Endothelial cell of umbilical vein (primary cell): ENCODE measurements at regions not wholly inside any gene's neighbourhood (a gene's known extent, or its start where the extent isn't known, plus 50 kb on each side); places are given as distances from the start of the nearest gene placed in this dataset.

ENCODE experiments used
- BruUV-seq: library from RNA; stranded (reverse); fragments of 400-500 nt; replicated peaks from 2 replicates; lab custom pipeline; 2021; lab: Mats Ljungman, UMichigan
- CTCF ChIA-PET: fragments of 300-600, 350-600 bp; sonication (Branson Sonifier 250); formaldehyde crosslinking; loops from one replicate; lab custom pipeline; 2021; ENCODE audit warnings: antibody characterized with exemption, inconsistent platforms; lab: Charles Lee
- POLR2A ChIA-PET: fragments of 300-600, 350-600 bp; sonication (Branson Sonifier 250); formaldehyde crosslinking; loops from one replicate; lab custom pipeline; 2021; ENCODE audit warnings: antibody characterized with exemption, inconsistent platforms; lab: Charles Lee
- DNase-seq: peaks from one replicate; pipeline ENCODE4 v3.0.0-alpha.2; 2011; ENCODE audit warnings: low read depth, low spot score
- FAIRE-seq: peaks from 2 replicates; lab custom pipeline; 2011; peaks lifted over from hg19 to GRCh38; lab: Jason Lieb, UNC
- H2AFZ ChIP-seq: 2 replicates; pipeline ENCODE4 v1.6.0; 2012; ENCODE audit warnings: low read depth, low read length, control low read depth, inconsistent platforms
- H3K27ac ChIP-seq: 2 replicates; pipeline ENCODE4 v1.5.1; 2011; ENCODE audit warnings: low read depth, mild to moderate bottlenecking, control low read depth, low read length, moderate library complexity; ENCODE audit not compliant: insufficient read depth
- H3K27me3 ChIP-seq, 2 experiments: 2 replicates each; pipeline versions ENCODE4 v1.6.0 to v1.6.1; 2011; ENCODE audit warnings: low read length in 2 of 2, mixed read lengths in 1 of 2; ENCODE audit not compliant: control insufficient read depth in 2 of 2, insufficient read depth in 2 of 2
- H3K36me3 ChIP-seq, 2 experiments: 2 replicates in 1 of 2; 3 replicates in 1 of 2; pipeline ENCODE4 v1.5.1; 2011; ENCODE audit warnings: low read length in 2 of 2, mild to moderate bottlenecking in 1 of 2, moderate library complexity in 1 of 2; ENCODE audit not compliant: control insufficient read depth in 2 of 2, insufficient read depth in 2 of 2; ENCODE audit errors: extremely low read depth in 1 of 2
- H3K4me1 ChIP-seq: 3 replicates; pipeline ENCODE4 v1.5.1; 2011; ENCODE audit warnings: mild to moderate bottlenecking, low read length; ENCODE audit not compliant: control insufficient read depth, insufficient read depth; ENCODE audit errors: extremely low read depth
- H3K4me2 ChIP-seq: 2 replicates; pipeline ENCODE4 v1.6.1; 2011; ENCODE audit warnings: low read length, control low read depth, mixed read lengths; ENCODE audit not compliant: insufficient read depth
- H3K4me3 ChIP-seq, 3 experiments: fragments of 200-600 bp in 1 of 3; sonication (generic), shearing (Covaris generic) in 1 of 3; replicated peaks in 1 of 3; 2 replicates each; pipeline ENCODE4 v1.5.1; 2011 to 2016; ENCODE audit warnings: control low read depth in 3 of 3, low read length in 3 of 3, mild to moderate bottlenecking in 2 of 3, inconsistent platforms in 1 of 3, low read depth in 1 of 3, moderate library complexity in 1 of 3; ENCODE audit not compliant: insufficient read depth in 1 of 3
- H3K79me2 ChIP-seq: 2 replicates; pipeline ENCODE4 v1.6.0; 2012; ENCODE audit warnings: low read length, inconsistent platforms; ENCODE audit not compliant: control insufficient read depth, insufficient read depth
- H3K9ac ChIP-seq: replicated peaks from 2 replicates; pipeline ENCODE3; 2011; ENCODE audit warnings: low read length, control low read depth; ENCODE audit not compliant: insufficient read depth; ENCODE audit errors: extremely low read depth
- H3K9me1 ChIP-seq: replicated peaks from 3 replicates; pipeline ENCODE4 v1.6.0; 2011; ENCODE audit warnings: mild to moderate bottlenecking, low read length; ENCODE audit not compliant: control insufficient read depth, insufficient read depth; ENCODE audit errors: extremely low read depth
- H3K9me3 ChIP-seq: replicated peaks from 2 replicates; pipeline ENCODE4 v1.5.1; 2012; ENCODE audit warnings: low read length, inconsistent platforms; ENCODE audit not compliant: control insufficient read depth, insufficient read depth
- H4K20me1 ChIP-seq: replicated peaks from 2 replicates; pipeline ENCODE3; 2011; ENCODE audit warnings: mild to moderate bottlenecking, low read length; ENCODE audit not compliant: control insufficient read depth, insufficient read depth; ENCODE audit errors: extremely low read depth
- CTCF ChIP-seq, 2 donors: IDR thresholded peaks; 1 replicate in 1 of 2; 2 replicates in 1 of 2; pipeline ENCODE4 v1.5.1; 2011; ENCODE audit warnings: low read length in 2 of 2, mild to moderate bottlenecking in 2 of 2, moderate library complexity in 2 of 2, control low read depth in 1 of 2, inconsistent platforms in 1 of 2, low read depth in 1 of 2; ENCODE audit not compliant: insufficient read depth in 1 of 2; ENCODE audit errors: extremely low read depth in 1 of 2
- EZH2 ChIP-seq: IDR thresholded peaks from 2 replicates; pipeline ENCODE4 v1.6.1; 2012; ENCODE audit warnings: borderline replicate concordance, low read depth, mild to moderate bottlenecking, moderate library complexity, low read length, inconsistent platforms; ENCODE audit not compliant: severe bottlenecking
- FOS ChIP-seq: IDR thresholded peaks from 2 replicates; pipeline ENCODE4 v1.6.1; 2011; ENCODE audit warnings: mild to moderate bottlenecking, low read length, moderate library complexity, borderline replicate concordance; ENCODE audit not compliant: insufficient read depth
- GATA2 ChIP-seq: IDR thresholded peaks from 2 replicates; pipeline ENCODE4 v1.7.0; 2011; ENCODE audit warnings: low read depth, mild to moderate bottlenecking, moderate library complexity, mixed read lengths, low read length; ENCODE audit not compliant: insufficient read length, insufficient read depth
- JUN ChIP-seq: IDR thresholded peaks from 2 replicates; pipeline ENCODE4 v1.6.1; 2011; ENCODE audit warnings: borderline replicate concordance, low read depth; ENCODE audit not compliant: insufficient read length, insufficient read depth
- MAX ChIP-seq: IDR thresholded peaks from 2 replicates; pipeline ENCODE4 v1.6.1; 2011; ENCODE audit not compliant: insufficient read depth, insufficient read length
- MYC ChIP-seq: IDR thresholded peaks from one replicate; pipeline ENCODE4 v1.6.1; 2011; ENCODE audit warnings: mild to moderate bottlenecking, low read depth, low read length
- POLR2A ChIP-seq: IDR thresholded peaks from 2 replicates; pipeline ENCODE4 v1.6.1; 2012; ENCODE audit warnings: low read depth, mild to moderate bottlenecking, control low read depth, low read length
- POLR2AphosphoS5 ChIP-seq: IDR thresholded peaks from 2 replicates; pipeline ENCODE4 v1.6.1; 2012; ENCODE audit warnings: low read depth, mild to moderate bottlenecking, control low read depth, low read length, moderate library complexity; ENCODE audit not compliant: insufficient read depth
- dilution Hi-C: fragments of 300-500 bp; cut with MboI; formaldehyde crosslinking; loops from one replicate; pipeline ENCODE4 v1.15.0; 2019; ENCODE audit warnings: low sequenced_read_pairs; ENCODE audit not compliant: extremely low pct_ligation_motif_present
- intact Hi-C: fragments of 100-400 bp; cut with micrococcal nuclease; formaldehyde crosslinking; loops from one replicate; pipeline ENCODE4 v1.10.0; 2022

GRCh38 chr12:124142395-124143035 lies 152.4 kb upstream of the RFLNA start:
- CTCF ChIA-PET = interaction anchor here (1.5 to 1.9 kb wide), 2 partner anchors 16 to 89 kb away, joined by 4 to 6 read pairs; no protein-coding TSS in a partner anchor

More at GRCh38 chr12:124142395-124143035, 152.4 kb upstream of the RFLNA start:
- Histone ChIP-seq H3K27ac (no peak overlapping the region), H3K27me3 (no peaks in the 10 kb centered on the region), H3K4me1 (no peaks in the 10 kb centered on the region), H3K4me2 (no peak overlapping the region), H3K79me2 (no peaks in the 10 kb centered on the region), H3K4me3 (no peak overlapping the region), H3K9me3 (no peaks in the 10 kb centered on the region), H4K20me1 (no peaks in the 10 kb centered on the region), H3K9ac (no peak overlapping the region), H3K9me1 (no peaks in the 10 kb centered on the region), H3K36me3 (no peaks in the 10 kb centered on the region), H2AFZ (no peak overlapping the region)
- TF ChIP-seq FOS (no peak), POLR2AphosphoS5 (no peak), MAX (no peak), GATA2 (no peak), CTCF (IDR thresholded peaks at IDR 0.05; ENCODE audit: extremely low read depth in 1 of 2, insufficient read depth in 1 of 2, low read depth in 1 of 2, low read length in 2 of 2) (no peak), MYC (no peak), EZH2 (no peak), POLR2A (no peak), JUN (no peak)
- BruUV-seq = no TSS peak
- intact Hi-C loops = no loop called here
- FAIRE-seq = no peak
- POLR2A ChIA-PET = no interaction called here
- no peak for DNase-seq
- dilution Hi-C loops = no loop called here
